D721Med (cell line): ENCODE measurements at regions not wholly inside any gene's neighbourhood (a gene's known extent, or its start where the extent isn't known, plus 50 kb on each side); places are given as distances from the start of the nearest gene placed in this dataset.

Experiments
- DNase-seq: peaks from one replicate; pipeline ENCODE4 v3.0.0; 2011; ENCODE audit warnings: low spot score; ENCODE audit not compliant: insufficient read length
- FAIRE-seq: peaks from 2 replicates; lab custom pipeline; 2011; peaks lifted over from hg19 to GRCh38; lab: Jason Lieb, UNC
- TF ChIP-seq, protein P1 (sequence below): IDR thresholded peaks from 2 replicates; pipeline ENCODE4 v1.5.1; 2012; ENCODE audit warnings: mild to moderate bottlenecking, control low read depth; ENCODE audit not compliant: insufficient read depth; ENCODE audit errors: missing control alignments

GRCh38 chr21:23281917-23282316, 2283.7 kb downstream of the NCAM2 start:
- TF ChIP-seq, protein P1, sequence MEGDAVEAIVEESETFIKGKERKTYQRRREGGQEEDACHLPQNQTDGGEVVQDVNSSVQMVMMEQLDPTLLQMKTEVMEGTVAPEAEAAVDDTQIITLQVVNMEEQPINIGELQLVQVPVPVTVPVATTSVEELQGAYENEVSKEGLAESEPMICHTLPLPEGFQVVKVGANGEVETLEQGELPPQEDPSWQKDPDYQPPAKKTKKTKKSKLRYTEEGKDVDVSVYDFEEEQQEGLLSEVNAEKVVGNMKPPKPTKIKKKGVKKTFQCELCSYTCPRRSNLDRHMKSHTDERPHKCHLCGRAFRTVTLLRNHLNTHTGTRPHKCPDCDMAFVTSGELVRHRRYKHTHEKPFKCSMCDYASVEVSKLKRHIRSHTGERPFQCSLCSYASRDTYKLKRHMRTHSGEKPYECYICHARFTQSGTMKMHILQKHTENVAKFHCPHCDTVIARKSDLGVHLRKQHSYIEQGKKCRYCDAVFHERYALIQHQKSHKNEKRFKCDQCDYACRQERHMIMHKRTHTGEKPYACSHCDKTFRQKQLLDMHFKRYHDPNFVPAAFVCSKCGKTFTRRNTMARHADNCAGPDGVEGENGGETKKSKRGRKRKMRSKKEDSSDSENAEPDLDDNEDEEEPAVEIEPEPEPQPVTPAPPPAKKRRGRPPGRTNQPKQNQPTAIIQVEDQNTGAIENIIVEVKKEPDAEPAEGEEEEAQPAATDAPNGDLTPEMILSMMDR = no peak
- no peak for DNase-seq
- no peak for FAIRE-seq

DNA sequence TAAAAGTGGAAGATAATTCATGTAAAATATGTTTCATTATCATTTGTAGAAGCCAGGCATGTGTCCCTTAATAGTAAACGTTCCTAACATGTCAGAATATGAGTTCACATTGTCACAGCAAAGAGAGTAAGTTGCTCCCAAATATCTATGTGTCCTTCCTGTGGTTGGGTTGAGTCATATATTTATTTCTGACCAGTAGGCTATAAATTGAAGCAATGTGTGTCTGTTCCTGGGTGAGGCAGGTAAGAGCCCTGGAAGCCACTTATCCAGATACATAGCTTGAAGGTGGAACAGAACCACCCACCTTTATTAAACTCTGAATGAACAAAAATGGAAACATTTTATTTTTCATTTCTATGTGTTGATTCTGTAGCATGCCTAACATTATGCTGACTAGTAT, 2251.6 kb downstream of the NCAM2 start:
- TF ChIP-seq, protein P1 = no peak
- FAIRE-seq = no peak
- no peak for DNase-seq

- FAIRE-seq (no peak), DNase-seq (no peak)
- TF ChIP-seq, protein P1 = no peak
These were observed 2249.1 kb downstream of the NCAM2 start for GRCh38 chr21:23247334-23247733.

DNA sequence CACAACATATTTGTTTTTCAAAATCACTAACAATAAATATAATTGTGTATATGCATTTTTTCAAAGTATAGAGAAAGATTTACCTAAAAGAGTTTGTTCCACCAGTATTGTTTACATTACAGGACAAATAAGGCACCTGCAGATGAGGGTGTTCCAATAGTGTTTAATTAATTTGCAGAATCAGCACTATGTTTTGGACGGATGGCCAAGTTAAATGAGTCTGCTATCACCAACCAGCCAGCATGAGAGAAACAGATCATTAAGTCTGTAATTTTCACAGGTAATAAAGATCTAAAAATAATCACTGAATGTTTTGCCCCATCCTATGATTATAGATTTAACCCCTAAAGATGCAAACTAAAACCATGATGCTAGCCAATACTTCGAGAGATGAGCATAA, 2247.0 kb downstream of the NCAM2 start:
- no peak for DNase-seq

GRCh38 chr21:23223882-23224281, 2225.7 kb downstream of the NCAM2 start:
- FAIRE-seq (no peak), DNase-seq (no peak)
- TF ChIP-seq, protein P1 = no peak

More for the DNA sequence above, 2247.0 kb downstream of the NCAM2 start:
- TF ChIP-seq, protein P1 = no peak
- no peak for FAIRE-seq

DNA sequence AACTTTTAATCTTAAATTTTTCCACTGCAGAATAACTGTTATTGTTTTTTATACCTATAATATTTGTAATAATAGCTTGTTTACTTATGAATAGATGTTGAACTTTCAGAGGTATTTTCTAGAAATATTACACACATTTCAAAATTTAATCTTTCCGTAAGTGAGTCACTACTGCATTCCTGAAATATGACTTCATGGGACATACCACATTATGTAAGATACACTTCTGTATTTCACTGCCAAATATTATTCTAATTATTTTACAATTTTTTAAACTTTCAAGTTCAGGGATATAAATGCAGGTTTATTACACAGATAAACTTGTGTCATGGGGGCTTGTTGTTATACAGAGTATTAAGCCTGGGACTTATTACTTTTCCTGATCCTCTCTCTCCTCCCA, 2220.5 kb downstream of the NCAM2 start:
- DNase-seq = no peak

DNA sequence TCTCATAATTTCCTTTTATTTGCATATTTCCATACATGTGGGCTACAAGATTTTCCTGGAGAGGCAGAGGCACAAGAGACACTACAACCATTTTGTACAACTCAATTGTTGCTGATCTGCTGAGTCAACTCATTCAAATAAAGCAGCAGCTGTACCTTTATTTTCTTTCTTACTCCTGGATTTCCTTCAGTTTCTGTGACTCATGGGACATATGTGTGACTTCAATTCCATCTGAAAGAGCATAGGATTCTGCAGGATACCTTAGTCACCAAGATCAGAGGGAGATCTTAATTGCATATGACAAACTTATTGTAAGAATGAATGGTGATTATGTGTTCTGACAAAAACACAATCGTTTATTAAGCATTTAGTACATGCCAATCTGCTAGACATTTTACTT, 2219.4 kb downstream of the NCAM2 start:
- FAIRE-seq (no peak), DNase-seq (no peak)

More for the DNA sequence above, 2220.5 kb downstream of the NCAM2 start:
- no peak for FAIRE-seq
- TF ChIP-seq, protein P1 = no peak

More for the DNA sequence above, 2219.4 kb downstream of the NCAM2 start:
- TF ChIP-seq, protein P1 = no peak
